CD4-positive, alpha-beta T cell treated with Interleukin-17A for 4 hours (primary cell): ENCODE measurements at regions not wholly inside any gene's neighbourhood (a gene's known extent, or its start where the extent isn't known, plus 50 kb on each side); places are given as distances from the start of the nearest gene placed in this dataset.

Source experiments
- DNase-seq: peaks from one replicate; pipeline ENCODE4 v3.0.0-alpha.2; 2020; ENCODE audit warnings: mixed read lengths

GRCh38 chr11:70861559-70861958 lies 390.8 kb downstream of the SHANK2 start:
- DNase-seq = no peak

- no peak for DNase-seq
Observed at GRCh38 chr11:70862093-70862492, 390.3 kb downstream of the SHANK2 start.

GRCh38 chr11:70863186-70863585 lies 389.2 kb downstream of the SHANK2 start:
- DNase-seq = no peak

GRCh38 chr11:70863993-70864392 lies 388.4 kb downstream of the SHANK2 start:
- no peak for DNase-seq

GRCh38 chr11:70865356-70865755 lies 387.0 kb downstream of the SHANK2 start:
- DNase-seq = no peak

GRCh38 chr11:70866834-70867233 lies 385.5 kb downstream of the SHANK2 start:
- no peak for DNase-seq

- no peak for DNase-seq
Observed at GRCh38 chr11:70867281-70868047, 384.9 kb downstream of the SHANK2 start.

GRCh38 chr11:70868341-70868885 lies 384.0 kb downstream of the SHANK2 start:
- DNase-seq = no peak

- no peak for DNase-seq
Observed at GRCh38 chr11:70869054-70869453, 383.3 kb downstream of the SHANK2 start.

GRCh38 chr11:70871881-70872280 lies 380.5 kb downstream of the SHANK2 start:
- DNase-seq = no peak

GRCh38 chr11:70872299-70872698 lies 380.1 kb downstream of the SHANK2 start:
- DNase-seq = no peak

GRCh38 chr11:70872955-70873735 lies 379.2 kb downstream of the SHANK2 start:
- no peak for DNase-seq

GRCh38 chr11:70873736-70874412 lies 378.5 kb downstream of the SHANK2 start:
- no peak for DNase-seq

- no peak for DNase-seq
Observed at GRCh38 chr11:70876685-70877084, 375.7 kb downstream of the SHANK2 start.

GRCh38 chr11:70877151-70877550 lies 375.2 kb downstream of the SHANK2 start:
- DNase-seq = no peak

- DNase-seq = no peak
Observed at GRCh38 chr11:70878366-70878765, 374.0 kb downstream of the SHANK2 start.

- DNase-seq = no peak
Observed at GRCh38 chr11:70879601-70880285, 372.6 kb downstream of the SHANK2 start.

- no peak for DNase-seq
Observed at GRCh38 chr11:70880416-70880815, 372.0 kb downstream of the SHANK2 start.

- no peak for DNase-seq
Observed at GRCh38 chr11:70881948-70882715, 370.2 kb downstream of the SHANK2 start.

GRCh38 chr11:70882716-70883085 lies 369.7 kb downstream of the SHANK2 start:
- DNase-seq = no peak

GRCh38 chr11:70883323-70883940 lies 368.9 kb downstream of the SHANK2 start:
- DNase-seq = no peak
